ENCODE measurements at regions not wholly inside any gene's neighbourhood (a gene's known extent, or its start where the extent isn't known, plus 50 kb on each side); places are given as distances from the start of the nearest gene placed in this dataset.

DNA sequence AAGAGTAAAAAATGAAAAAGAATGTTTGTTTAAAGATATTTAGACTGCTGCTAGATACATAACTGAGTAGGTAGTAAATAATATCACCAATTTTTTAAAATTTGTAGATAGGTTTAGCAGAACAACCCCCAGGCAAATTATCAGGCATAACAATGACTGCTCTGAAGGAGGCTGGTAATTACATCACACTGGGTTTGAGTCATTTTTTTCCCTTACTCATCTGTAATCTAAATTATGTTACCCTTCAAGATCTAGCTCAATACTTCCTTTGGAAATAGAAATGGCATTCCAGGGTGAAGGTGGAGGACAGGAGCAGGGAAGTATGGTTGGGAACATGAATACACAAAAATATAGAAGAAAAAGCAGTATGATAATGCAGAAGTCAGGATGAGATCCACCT is 431.6 kb upstream of the MAOA start:
- TF ChIP-seq FOXP2 (optimal IDR thresholded peaks at IDR 0.05; ENCODE audit: borderline replicate concordance, extremely low read depth, extremely low read length, insufficient read depth) (no peak), TAF1 (IDR thresholded peaks at IDR 0.05; ENCODE audit: borderline replicate concordance, insufficient read depth, low read length) (no peak), SIN3A (IDR thresholded peaks at IDR 0.05; ENCODE audit: borderline replicate concordance, insufficient read depth, low read length) (no peak), POLR2AphosphoS5 (IDR thresholded peaks at IDR 0.05; ENCODE audit: low read depth, low read length) (no peak)
- TF ChIP-seq, protein P1, sequence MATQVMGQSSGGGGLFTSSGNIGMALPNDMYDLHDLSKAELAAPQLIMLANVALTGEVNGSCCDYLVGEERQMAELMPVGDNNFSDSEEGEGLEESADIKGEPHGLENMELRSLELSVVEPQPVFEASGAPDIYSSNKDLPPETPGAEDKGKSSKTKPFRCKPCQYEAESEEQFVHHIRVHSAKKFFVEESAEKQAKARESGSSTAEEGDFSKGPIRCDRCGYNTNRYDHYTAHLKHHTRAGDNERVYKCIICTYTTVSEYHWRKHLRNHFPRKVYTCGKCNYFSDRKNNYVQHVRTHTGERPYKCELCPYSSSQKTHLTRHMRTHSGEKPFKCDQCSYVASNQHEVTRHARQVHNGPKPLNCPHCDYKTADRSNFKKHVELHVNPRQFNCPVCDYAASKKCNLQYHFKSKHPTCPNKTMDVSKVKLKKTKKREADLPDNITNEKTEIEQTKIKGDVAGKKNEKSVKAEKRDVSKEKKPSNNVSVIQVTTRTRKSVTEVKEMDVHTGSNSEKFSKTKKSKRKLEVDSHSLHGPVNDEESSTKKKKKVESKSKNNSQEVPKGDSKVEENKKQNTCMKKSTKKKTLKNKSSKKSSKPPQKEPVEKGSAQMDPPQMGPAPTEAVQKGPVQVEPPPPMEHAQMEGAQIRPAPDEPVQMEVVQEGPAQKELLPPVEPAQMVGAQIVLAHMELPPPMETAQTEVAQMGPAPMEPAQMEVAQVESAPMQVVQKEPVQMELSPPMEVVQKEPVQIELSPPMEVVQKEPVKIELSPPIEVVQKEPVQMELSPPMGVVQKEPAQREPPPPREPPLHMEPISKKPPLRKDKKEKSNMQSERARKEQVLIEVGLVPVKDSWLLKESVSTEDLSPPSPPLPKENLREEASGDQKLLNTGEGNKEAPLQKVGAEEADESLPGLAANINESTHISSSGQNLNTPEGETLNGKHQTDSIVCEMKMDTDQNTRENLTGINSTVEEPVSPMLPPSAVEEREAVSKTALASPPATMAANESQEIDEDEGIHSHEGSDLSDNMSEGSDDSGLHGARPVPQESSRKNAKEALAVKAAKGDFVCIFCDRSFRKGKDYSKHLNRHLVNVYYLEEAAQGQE (IDR thresholded peaks at IDR 0.05; ENCODE audit: insufficient read depth in 1 of 2, low read depth in 2 of 2, low read length in 2 of 2), result no peak

GRCh38 chrX:43225626-43226328 is 430.3 kb upstream of the MAOA start:
- TF ChIP-seq TAF1 (IDR thresholded peaks at IDR 0.05; ENCODE audit: borderline replicate concordance, insufficient read depth, low read length) (no peak), SIN3A (IDR thresholded peaks at IDR 0.05; ENCODE audit: borderline replicate concordance, insufficient read depth, low read length) (no peak)
- TF ChIP-seq, protein P1 (IDR thresholded peaks at IDR 0.05; ENCODE audit: insufficient read depth in 1 of 2, low read depth in 2 of 2, low read length in 2 of 2), result no peak

GRCh38 chrX:43238461-43238945 is 417.6 kb upstream of the MAOA start:
- TF ChIP-seq SIN3A (IDR thresholded peaks at IDR 0.05; ENCODE audit: borderline replicate concordance, insufficient read depth, low read length) (no peak), TAF1 (IDR thresholded peaks at IDR 0.05; ENCODE audit: borderline replicate concordance, insufficient read depth, low read length) (no peak), FOXP2 (optimal IDR thresholded peaks at IDR 0.05; ENCODE audit: borderline replicate concordance, extremely low read depth, extremely low read length, insufficient read depth) (no peak), POLR2AphosphoS5 (IDR thresholded peaks at IDR 0.05; ENCODE audit: low read depth, low read length) (no peak)
- TF ChIP-seq, protein P1 (IDR thresholded peaks at IDR 0.05; ENCODE audit: insufficient read depth in 1 of 2, low read depth in 2 of 2, low read length in 2 of 2), result no peak

GRCh38 chrX:43239356-43239755 is 416.7 kb upstream of the MAOA start:
- TF ChIP-seq FOXP2 (optimal IDR thresholded peaks at IDR 0.05; ENCODE audit: borderline replicate concordance, extremely low read depth, extremely low read length, insufficient read depth) (no peak), SIN3A (IDR thresholded peaks at IDR 0.05; ENCODE audit: borderline replicate concordance, insufficient read depth, low read length) (no peak), POLR2AphosphoS5 (IDR thresholded peaks at IDR 0.05; ENCODE audit: low read depth, low read length) (no peak), TAF1 (IDR thresholded peaks at IDR 0.05; ENCODE audit: borderline replicate concordance, insufficient read depth, low read length) (no peak)
- TF ChIP-seq, protein P1 (IDR thresholded peaks at IDR 0.05; ENCODE audit: insufficient read depth in 1 of 2, low read depth in 2 of 2, low read length in 2 of 2), result no peak
